ENCODE measurements at regions not wholly inside any gene's neighbourhood (a gene's known extent, or its start where the extent isn't known, plus 50 kb on each side); places are given as distances from the start of the nearest gene placed in this dataset.

DNA sequence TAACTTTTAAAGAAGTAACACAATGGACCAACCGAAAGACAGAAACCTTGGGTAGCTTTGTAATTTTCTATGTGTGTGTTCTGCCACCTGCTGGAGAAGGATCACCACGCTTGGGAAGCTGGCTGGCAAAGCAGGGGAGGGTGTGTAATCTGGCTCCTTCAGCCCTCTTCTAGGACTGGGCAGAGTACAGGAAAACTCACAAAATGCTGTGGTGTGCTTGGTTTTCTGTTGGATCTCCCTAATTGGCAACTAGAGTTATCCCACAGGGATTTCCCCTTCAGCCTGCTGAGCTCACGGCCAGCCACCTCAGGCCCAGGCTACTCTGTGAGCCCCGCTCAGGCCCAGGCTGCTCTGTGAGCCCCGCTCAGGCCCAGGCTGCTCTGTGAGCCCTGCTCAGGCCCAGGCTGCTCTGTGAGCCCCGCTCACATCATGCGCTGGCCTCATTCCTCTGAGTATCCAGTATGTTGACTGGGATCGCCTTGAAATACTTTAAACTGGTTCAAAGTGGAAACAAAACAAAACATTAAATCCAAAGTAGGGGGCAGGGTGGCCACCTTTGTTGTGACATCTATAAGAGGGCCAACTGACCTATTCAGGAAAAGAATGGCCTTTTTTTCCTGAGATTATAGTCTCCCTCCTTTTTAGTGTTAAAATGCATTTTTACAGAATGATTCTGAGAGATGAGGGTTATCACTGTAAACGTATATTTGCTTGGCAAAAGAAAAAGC lies 52.0 kb upstream of the RNU6-8 start:
- DNase-seq (ENCODE audit: low read depth): peak; percentile 64

DNA sequence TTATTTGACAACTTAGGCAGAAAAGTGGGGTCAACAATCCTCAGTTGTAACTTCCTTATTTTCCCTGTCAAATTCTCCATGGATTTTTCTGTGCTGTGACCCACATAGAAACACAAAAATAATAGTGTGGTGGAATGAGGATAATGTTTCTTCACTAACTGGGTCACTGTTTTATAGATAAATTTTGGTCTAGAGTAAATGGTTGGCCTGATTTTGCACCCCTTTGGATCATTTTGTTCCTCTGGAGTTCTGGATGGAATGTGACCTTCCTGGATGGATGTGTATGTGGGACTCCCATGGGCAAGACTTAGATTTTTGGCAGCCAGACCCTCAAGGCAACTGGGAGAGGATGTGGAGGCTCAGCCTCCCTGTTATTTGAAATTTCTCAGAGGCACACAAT lies 52.7 kb upstream of the RNU6-8 start:
- DNase-seq (ENCODE audit: low read depth): no peak

DNA sequence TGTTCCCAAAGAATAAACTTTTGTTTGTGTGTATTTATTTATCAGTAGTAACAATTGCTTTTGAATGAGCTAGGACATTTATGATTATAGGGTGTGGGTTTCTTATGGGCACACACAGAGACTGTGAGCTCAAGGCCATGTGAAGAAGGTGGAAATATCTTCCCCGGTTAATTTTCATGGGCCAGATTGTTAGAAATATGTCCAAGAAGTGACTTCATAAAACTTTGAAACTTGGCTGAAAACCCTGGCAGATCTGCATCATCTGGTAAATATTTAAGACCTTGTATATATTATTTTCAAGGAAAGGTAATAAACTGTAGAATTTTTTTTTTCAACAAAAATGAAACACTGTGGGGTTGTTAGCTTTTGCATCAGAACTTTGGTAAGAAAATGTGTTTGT lies 53.5 kb upstream of the RNU6-8 start:
- no peak for DNase-seq (ENCODE audit: low read depth)

DNA sequence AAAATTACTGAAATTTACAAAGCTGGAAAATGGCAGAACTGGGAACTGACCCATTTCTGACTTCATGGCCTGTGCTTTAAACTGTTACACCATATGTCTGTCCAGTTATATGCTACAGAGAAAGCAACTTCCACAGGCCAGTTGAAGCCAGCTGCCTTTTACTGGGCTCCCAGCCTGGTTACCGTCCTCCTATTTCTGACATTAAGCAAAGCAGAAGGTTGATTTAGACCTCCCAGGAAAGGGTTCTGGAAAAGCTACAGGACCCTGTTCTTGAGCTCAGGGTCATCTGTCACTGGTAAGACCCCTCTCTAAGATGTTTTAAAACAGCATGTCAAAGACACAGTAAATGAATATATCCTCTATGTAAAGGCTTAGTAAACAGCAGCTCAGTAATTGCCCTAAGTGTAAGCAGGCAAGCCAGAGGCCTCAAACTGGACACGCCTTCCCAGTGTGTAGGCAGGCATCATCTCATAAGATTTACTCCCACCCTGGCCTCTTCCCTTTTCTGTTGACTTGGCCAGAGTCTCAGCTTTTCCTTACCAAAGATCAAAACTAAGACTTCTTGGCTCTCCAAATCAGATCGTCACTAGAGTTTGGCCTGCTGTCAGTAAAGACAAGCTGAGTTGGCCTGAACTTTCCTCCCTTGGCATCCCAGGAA lies 55.4 kb upstream of the RNU6-8 start:
- DNase-seq (ENCODE audit: low read depth): no peak

DNA sequence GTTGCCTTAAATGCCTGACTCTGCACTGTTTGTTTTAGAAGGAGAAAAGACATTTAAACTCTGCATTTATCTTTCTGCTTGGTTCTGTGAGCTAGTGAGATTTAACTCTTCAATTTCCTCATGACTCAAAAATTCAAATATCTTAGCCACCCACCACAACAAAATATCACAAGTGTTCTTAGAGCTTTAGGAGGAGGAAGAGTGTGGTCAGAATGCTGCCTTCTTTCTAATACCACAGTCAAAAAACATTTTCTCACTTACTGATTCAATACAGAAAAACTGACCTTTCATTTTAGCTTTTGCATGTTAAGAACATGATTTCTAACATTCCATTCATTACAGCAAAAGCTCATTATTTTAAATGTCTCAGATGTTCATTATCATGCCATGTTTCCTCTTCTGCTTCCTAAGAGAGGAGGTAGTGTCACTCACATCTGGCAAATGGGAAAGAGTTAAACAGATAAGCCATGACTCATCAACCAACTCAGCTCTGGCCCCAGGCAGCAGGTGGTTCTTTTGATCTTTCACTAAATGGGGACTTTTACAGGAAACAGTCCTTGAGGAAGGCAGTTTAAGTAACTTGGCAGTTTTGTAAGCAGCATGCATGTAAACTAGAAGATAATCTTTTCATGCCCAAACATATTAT lies 56.4 kb upstream of the RNU6-8 start:
- DNase-seq (ENCODE audit: low read depth): peak; percentile 86

DNA sequence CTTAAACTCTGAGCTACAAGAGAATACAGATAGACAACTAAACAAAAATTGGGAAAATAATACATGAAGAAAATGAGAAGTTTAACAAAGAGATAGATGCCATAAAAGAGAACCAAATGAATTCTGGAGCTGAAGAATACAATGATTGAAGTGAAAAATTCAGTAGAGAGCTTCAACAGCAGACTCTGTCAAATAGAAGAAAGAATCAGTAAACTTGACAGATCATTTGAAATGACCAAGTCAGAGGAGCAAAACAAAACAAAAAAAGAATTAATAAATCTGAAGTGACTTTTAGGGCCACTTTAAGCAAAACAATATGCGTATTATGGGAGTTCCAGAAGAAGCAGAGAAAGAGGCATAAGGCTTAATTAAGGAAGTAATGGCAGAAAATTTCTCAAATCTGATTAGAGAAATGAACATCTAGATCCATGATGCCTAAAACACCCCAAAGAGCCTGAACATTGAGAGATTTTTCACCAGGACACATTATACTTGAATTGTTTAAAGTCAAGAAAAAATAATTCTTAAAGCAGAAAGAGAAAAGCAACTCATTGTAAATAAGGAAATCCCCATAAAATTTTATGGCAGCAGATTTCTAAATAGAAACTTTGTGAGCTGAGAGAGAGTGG lies 61.0 kb upstream of the RNU6-8 start:
- DNase-seq (ENCODE audit: low read depth): no peak

DNA sequence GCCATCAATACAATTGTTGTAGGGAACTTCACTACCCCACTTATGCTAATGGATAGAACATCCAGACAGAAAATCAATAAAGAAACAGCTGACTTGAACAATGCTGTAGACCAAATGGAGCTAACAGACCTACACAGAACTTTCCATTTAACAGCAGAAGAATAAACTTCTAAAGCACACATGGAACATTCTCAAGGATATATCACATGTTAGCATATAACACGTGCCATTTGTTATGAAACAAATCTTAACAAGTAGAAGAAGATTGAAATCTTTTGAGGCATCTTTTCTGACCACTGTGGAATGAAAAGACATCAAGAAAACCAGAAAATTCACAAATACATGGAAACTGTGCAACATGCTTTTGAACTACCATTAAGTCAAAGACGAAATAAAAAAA lies 62.5 kb upstream of the RNU6-8 start:
- DNase-seq (ENCODE audit: low read depth): no peak

DNA sequence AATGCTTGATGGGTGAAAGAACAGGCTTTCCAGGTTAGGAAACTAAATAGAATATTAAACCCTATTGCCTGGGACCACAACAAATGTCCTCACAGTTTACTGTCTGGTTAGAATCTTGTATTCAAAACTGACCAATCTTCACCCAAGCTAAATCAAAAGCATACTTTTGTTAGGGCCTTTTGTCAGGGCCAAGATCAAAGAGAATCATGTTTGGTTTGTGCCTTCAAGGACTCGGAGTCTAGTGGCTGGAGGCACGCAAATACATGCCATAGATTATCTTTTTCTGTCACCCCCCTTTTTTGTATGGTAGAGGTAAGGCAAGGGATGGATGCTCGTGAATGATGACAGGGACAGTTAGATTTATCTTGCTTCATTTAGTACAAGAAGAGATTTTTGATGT lies 51.1 kb upstream of the AKAP6 start:
- DNase-seq (ENCODE audit: low read depth): no peak
